Astrocyte (in vitro differentiated cells and primary cell): ENCODE measurements at regions not wholly inside any gene's neighbourhood (a gene's known extent, or its start where the extent isn't known, plus 50 kb on each side); places are given as distances from the start of the nearest gene placed in this dataset.

Experiments
- DNase-seq: peaks from one replicate; pipeline ENCODE4 v3.0.0-alpha.2; 2010; ENCODE audit warnings: low read depth
- FAIRE-seq: peaks from 2 replicates; lab custom pipeline; 2011; peaks lifted over from hg19 to GRCh38; lab: Jason Lieb, UNC
- H2AFZ ChIP-seq: 2 replicates; pipeline ENCODE4 v1.6.0; 2012; ENCODE audit warnings: low read depth, low read length, inconsistent platforms
- H3K27ac ChIP-seq: 2 replicates; pipeline ENCODE4 v1.5.1; 2011; ENCODE audit warnings: low read depth, low read length, inconsistent platforms
- H3K27me3 ChIP-seq: 2 replicates; pipeline ENCODE4 v1.6.0; 2011; ENCODE audit warnings: low read length, inconsistent platforms; ENCODE audit not compliant: insufficient read depth
- H3K36me3 ChIP-seq: 2 replicates; pipeline ENCODE4 v1.5.1; 2011; ENCODE audit warnings: low read length, inconsistent platforms; ENCODE audit not compliant: insufficient read depth
- H3K4me1 ChIP-seq: 2 replicates; pipeline ENCODE4 v1.5.1; 2011; ENCODE audit warnings: low read length, inconsistent platforms; ENCODE audit not compliant: insufficient read depth
- H3K4me2 ChIP-seq: 2 replicates; pipeline ENCODE4 v1.6.0; 2012; ENCODE audit warnings: low read length, inconsistent platforms
- H3K4me3 ChIP-seq: 2 replicates; pipeline ENCODE4 v1.5.1; 2011; ENCODE audit warnings: low read depth, mild to moderate bottlenecking, low read length, inconsistent platforms; ENCODE audit not compliant: insufficient read depth
- H3K79me2 ChIP-seq: 2 replicates; pipeline ENCODE4 v1.6.0; 2012; ENCODE audit warnings: mild to moderate bottlenecking, low read length, inconsistent platforms; ENCODE audit not compliant: insufficient read depth
- H3K9ac ChIP-seq: 2 replicates; pipeline ENCODE4 v1.6.0; 2012; ENCODE audit warnings: mild to moderate bottlenecking, low read length, inconsistent platforms
- H3K9me3 ChIP-seq: 2 replicates; pipeline ENCODE4 v1.5.1; 2012; ENCODE audit warnings: low read depth, mild to moderate bottlenecking, low read length, inconsistent platforms; ENCODE audit not compliant: insufficient read depth
- H4K20me1 ChIP-seq: 2 replicates; pipeline ENCODE4 v1.6.0; 2012; ENCODE audit warnings: low read length, inconsistent platforms; ENCODE audit not compliant: insufficient read depth
- H3K27ac Mint-ChIP-seq: one replicate; pipeline ENCODE4 v1.8.0; 2021; ENCODE audit warnings: mild to moderate bottlenecking, mixed read lengths; ENCODE audit not compliant: unreplicated experiment
- H3K27me3 Mint-ChIP-seq: one replicate; pipeline ENCODE4 v1.8.0; 2021; ENCODE audit warnings: low read depth, mixed read lengths; ENCODE audit not compliant: unreplicated experiment
- H3K36me3 Mint-ChIP-seq: one replicate; pipeline ENCODE4 v1.8.0; 2021; ENCODE audit warnings: low read depth, mixed read lengths; ENCODE audit not compliant: unreplicated experiment
- H3K4me1 Mint-ChIP-seq: one replicate; pipeline ENCODE4 v1.8.0; 2021; ENCODE audit warnings: low read depth, mixed read lengths; ENCODE audit not compliant: unreplicated experiment
- H3K4me3 Mint-ChIP-seq: one replicate; pipeline ENCODE4 v1.8.0; 2021; ENCODE audit warnings: mild to moderate bottlenecking, moderate library complexity, mixed read lengths; ENCODE audit not compliant: unreplicated experiment
- H3K9me3 Mint-ChIP-seq: one replicate; pipeline ENCODE4 v1.8.0; 2021; ENCODE audit warnings: mild to moderate bottlenecking, mixed read lengths; ENCODE audit not compliant: unreplicated experiment
- EZH2 ChIP-seq: IDR thresholded peaks from 2 replicates; pipeline ENCODE4 v1.6.1; 2012; ENCODE audit warnings: mild to moderate bottlenecking, low read length, inconsistent platforms; ENCODE audit not compliant: insufficient read depth
- TF ChIP-seq, protein P1 (sequence below): IDR thresholded peaks from 2 replicates; pipeline ENCODE4 v1.5.1; 2011; ENCODE audit warnings: low read depth, mild to moderate bottlenecking, inconsistent platforms, low read length, moderate library complexity; ENCODE audit not compliant: insufficient read depth

DNA sequence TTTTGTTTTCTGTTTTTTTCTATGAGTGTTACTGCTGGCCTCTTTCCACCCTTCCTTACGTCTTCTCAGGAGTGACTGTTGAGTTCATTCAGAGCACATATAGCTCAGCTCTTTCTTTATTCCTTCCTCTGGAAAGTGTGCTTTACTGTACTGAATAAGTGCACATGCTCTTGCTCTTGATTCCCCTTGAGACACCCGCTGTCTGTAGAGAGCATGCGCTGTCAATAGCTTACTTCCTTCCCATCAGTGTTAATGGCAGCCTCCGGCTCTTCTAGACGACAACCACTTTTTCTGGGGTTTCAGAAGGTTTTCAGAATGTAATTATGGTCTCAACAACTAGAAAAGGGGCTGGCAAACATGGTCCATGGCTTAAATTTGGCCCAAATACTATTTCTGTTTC is 504.9 kb downstream of the C4orf33 start:
- Histone ChIP-seq H3K9me3 (no peaks in the 10 kb centered on the region), H3K36me3 (no peaks in the 10 kb centered on the region), H3K4me2 (no peak overlapping the region), H4K20me1 (no peaks in the 10 kb centered on the region), H3K4me1 (no peaks in the 10 kb centered on the region), H3K9ac (no peak overlapping the region), H3K4me3 (no peak overlapping the region), H2AFZ (no peak overlapping the region), H3K79me2 (no peaks in the 10 kb centered on the region), H3K27me3 (no peaks in the 10 kb centered on the region), H3K27ac (no peak overlapping the region)
- no peaks in the 10 kb centered on the region for H3K27me3 Mint-ChIP-seq
- FAIRE-seq (no peak), DNase-seq (no peak)
- no peak overlapping the region for H3K27ac Mint-ChIP-seq
- no peaks in the 10 kb centered on the region for H3K36me3 Mint-ChIP-seq
- no peak overlapping the region for H3K4me3 Mint-ChIP-seq
- no peaks in the 10 kb centered on the region for H3K9me3 Mint-ChIP-seq
- no peaks in the 10 kb centered on the region for H3K4me1 Mint-ChIP-seq
- TF ChIP-seq, protein P1, sequence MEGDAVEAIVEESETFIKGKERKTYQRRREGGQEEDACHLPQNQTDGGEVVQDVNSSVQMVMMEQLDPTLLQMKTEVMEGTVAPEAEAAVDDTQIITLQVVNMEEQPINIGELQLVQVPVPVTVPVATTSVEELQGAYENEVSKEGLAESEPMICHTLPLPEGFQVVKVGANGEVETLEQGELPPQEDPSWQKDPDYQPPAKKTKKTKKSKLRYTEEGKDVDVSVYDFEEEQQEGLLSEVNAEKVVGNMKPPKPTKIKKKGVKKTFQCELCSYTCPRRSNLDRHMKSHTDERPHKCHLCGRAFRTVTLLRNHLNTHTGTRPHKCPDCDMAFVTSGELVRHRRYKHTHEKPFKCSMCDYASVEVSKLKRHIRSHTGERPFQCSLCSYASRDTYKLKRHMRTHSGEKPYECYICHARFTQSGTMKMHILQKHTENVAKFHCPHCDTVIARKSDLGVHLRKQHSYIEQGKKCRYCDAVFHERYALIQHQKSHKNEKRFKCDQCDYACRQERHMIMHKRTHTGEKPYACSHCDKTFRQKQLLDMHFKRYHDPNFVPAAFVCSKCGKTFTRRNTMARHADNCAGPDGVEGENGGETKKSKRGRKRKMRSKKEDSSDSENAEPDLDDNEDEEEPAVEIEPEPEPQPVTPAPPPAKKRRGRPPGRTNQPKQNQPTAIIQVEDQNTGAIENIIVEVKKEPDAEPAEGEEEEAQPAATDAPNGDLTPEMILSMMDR: no peak
- no peak for TF ChIP-seq EZH2

DNA sequence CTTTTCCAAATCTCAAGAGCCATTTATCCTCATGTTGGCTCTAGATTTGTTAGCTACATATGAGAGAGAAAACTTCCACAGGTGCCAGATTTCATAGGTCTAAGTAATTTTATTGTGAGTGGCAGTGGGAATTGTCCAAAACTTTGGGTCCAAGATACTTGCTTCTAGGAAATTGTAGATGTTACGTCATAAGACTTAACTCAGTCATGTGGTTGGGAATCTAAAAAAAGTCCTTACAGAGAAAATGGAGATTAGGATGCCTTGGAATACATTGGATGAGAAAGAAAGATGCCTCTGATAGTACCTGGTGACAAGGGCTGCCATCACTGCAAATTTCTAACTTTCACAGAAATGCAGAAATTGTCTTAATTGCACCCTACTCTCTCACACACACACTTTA is 506.5 kb downstream of the C4orf33 start:
- no peak for FAIRE-seq
- H3K4me2 ChIP-seq: no peak overlapping the region
- no peak overlapping the region for H3K4me3 ChIP-seq
- no peaks in the 10 kb centered on the region for H3K79me2 ChIP-seq
- DNase-seq: no peak
- Mint-ChIP-seq H3K9me3 (no peaks in the 10 kb centered on the region), H3K4me3 (no peak overlapping the region), H3K36me3 (no peaks in the 10 kb centered on the region), H3K27me3 (no peaks in the 10 kb centered on the region), H3K27ac (no peak overlapping the region), H3K4me1 (no peaks in the 10 kb centered on the region)
- no peaks in the 10 kb centered on the region for H4K20me1 ChIP-seq
- no peaks in the 10 kb centered on the region for H3K9me3 ChIP-seq
- H3K27ac ChIP-seq: no peak overlapping the region
- no peaks in the 10 kb centered on the region for H3K36me3 ChIP-seq
- H2AFZ ChIP-seq: no peak overlapping the region
- H3K27me3 ChIP-seq: no peaks in the 10 kb centered on the region
- H3K4me1 ChIP-seq: no peaks in the 10 kb centered on the region
- TF ChIP-seq EZH2: no peak
- TF ChIP-seq, protein P1: no peak
- no peak overlapping the region for H3K9ac ChIP-seq

DNA sequence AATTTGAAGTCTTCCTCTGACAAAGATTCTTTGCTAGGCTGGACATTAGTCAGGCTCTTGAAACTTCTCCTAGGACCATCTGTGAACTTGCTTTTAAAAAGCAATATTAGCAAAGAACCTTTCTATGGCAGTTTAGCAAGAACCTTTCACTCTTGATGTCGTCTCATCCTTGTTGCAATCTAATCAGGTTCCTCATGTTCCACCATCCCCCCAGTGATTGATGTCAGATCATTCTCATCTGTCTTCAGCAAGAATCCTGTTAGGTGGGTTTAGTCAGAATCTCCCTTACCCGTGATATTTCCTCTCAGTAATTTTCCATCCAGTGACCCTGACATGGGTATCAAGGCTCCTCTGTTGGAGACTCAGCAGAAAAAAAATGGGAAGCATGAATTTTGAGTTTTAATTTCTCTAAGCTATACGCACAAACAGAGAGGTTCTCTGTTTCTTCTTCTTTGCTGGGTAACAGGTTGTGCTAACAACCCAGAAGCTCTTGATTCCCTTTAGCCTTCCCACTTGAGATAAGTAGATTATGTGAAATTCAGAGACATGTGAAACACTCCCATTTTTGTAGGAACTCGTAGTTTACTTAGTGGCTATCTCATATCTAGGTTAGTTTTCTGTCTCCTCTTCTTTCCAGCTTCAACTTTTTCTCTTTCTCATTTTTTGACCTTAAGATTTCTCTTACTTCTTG is 507.4 kb downstream of the C4orf33 start:
- no peaks in the 10 kb centered on the region for H3K27me3 ChIP-seq
- H3K4me3 Mint-ChIP-seq: no peak overlapping the region
- H3K4me2 ChIP-seq: no peak overlapping the region
- no peaks in the 10 kb centered on the region for H3K36me3 ChIP-seq
- H3K79me2 ChIP-seq: no peaks in the 10 kb centered on the region
- no peaks in the 10 kb centered on the region for H3K4me1 Mint-ChIP-seq
- no peak overlapping the region for H3K27ac ChIP-seq
- H3K36me3 Mint-ChIP-seq: no peaks in the 10 kb centered on the region
- DNase-seq: no peak
- TF ChIP-seq, protein P1: no peak
- no peak for TF ChIP-seq EZH2
- no peak overlapping the region for H3K27ac Mint-ChIP-seq
- FAIRE-seq: no peak
- no peak overlapping the region for H2AFZ ChIP-seq
- no peak overlapping the region for H3K9ac ChIP-seq
- no peak overlapping the region for H3K4me3 ChIP-seq
- H3K27me3 Mint-ChIP-seq: no peaks in the 10 kb centered on the region
- H3K9me3 Mint-ChIP-seq: no peaks in the 10 kb centered on the region
- no peaks in the 10 kb centered on the region for H4K20me1 ChIP-seq
- no peaks in the 10 kb centered on the region for H3K9me3 ChIP-seq
- H3K4me1 ChIP-seq: no peaks in the 10 kb centered on the region
